GM19328 (cell line): ENCODE measurements at regions not wholly inside any gene's neighbourhood (a gene's known extent, or its start where the extent isn't known, plus 50 kb on each side); places are given as distances from the start of the nearest gene placed in this dataset.

ENCODE experiments used
- ATAC-seq: cut with Tn5 transposase; IDR thresholded peaks from one replicate; pipeline ENCODE4 v1.9.1; 2021; ENCODE audit warnings: mild to moderate bottlenecking, moderate library complexity; ENCODE audit not compliant: unreplicated experiment

DNA sequence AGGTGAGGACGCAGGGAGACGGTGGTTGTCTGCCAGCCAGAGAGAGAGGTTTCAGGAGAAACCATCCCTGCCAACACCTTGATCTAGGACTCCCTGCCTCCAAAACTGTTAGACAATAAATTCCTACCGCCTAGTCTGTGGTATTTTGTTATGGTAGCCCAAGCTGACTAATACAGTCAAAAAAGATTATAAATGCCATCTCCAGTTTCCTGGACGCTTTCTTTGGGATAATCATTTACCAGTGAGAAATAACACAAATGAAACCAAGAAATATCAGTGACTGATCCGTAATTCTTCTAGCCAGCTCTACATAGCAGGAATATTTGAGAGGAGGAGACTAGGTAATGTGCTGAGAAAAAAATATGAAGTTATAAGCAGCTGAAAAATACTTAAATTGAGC is 707.8 kb upstream of the LMCD1 start:
- no peak for ATAC-seq

- no peak for ATAC-seq
Measured at GRCh38 chr3:7798276-7798675, 703.3 kb upstream of the LMCD1 start.

GRCh38 chr3:7800006-7800780 is 701.4 kb upstream of the LMCD1 start:
- ATAC-seq = no peak

- no peak for ATAC-seq
Measured at GRCh38 chr3:7812490-7812889, 689.1 kb upstream of the LMCD1 start.

DNA sequence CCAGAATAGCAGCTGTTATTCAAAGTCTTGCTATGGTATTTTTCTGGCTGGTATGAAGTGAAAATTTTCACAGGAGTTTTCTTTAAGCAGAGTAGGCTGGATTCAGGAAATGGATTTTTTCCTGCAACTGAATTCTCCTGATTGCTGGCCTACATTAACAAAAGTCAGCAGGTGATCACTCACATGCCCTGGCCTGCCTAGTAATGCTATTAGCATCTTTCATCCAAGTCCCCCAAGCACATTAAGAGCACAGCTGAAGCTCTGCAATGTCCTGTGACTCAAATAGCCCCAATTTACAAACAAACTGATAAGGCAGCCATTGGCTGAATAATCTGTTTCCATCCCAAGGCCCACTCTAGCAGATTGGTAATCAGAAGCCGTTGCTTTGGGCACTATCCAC is 688.3 kb upstream of the LMCD1 start:
- no peak for ATAC-seq

- ATAC-seq = no peak
Measured at GRCh38 chr3:7817239-7817638, 684.4 kb upstream of the LMCD1 start.

- no peak for ATAC-seq
Measured at GRCh38 chr3:7820969-7821368, 680.7 kb upstream of the LMCD1 start.

GRCh38 chr3:7821858-7822257 is 679.8 kb upstream of the LMCD1 start:
- no peak for ATAC-seq

GRCh38 chr3:7841451-7841850 is 660.2 kb upstream of the LMCD1 start:
- no peak for ATAC-seq

DNA sequence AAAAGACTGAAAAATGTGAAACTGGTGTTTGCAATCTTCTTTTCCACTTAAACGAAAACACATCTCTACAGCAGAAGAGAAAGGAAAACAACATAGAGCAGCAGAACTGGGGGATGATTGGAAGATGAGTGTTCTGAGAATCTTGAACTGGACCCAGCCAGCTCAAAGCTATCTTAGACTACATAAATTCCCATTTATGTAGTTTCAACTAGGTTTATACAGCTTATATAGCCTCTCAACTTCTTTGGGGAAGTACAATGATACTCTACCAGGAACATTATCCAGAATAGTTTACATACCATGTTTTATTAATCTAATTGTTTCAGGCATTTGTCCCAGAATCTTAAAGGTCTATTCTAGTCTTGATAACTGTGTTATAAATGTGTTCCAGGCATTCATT is 658.2 kb upstream of the LMCD1 start:
- ATAC-seq = no peak

DNA sequence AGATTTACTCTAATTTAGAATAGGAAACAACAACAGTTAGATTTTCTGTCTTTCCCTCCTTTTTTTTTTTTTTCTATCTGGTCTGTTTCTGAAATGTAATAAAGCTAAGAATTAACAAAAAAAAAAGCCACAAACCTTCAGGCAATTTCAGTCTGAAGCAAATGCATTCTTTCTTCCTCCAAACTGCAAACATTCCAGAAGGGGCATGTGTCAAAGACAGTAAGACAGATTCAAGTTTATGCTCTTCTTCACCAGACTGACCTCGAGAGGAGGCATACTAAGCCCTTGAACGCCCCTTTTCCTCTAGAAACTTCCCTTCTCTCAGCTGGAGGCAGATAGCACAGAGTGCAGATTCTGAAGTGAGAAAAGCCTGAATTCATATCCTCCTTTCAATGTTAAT is 654.6 kb upstream of the LMCD1 start:
- no peak for ATAC-seq

DNA sequence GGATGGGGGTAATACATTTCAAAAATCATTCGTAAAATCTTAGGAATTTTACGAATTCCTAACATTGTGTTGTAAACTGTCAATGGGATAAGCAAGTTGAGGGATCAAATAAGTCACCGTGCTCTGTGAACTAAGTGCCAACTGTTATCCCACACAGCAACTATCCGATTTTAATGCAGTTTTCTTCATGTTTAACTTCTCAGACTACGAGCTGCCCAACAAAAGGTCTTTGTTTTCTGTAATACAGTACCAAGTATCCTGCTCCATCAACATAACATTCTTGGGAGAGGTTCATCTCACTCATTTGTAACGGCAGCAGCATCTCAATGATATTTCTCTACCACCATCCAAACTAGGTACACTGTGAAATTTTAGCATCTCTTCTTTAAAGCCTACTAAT is 654.1 kb upstream of the LMCD1 start:
- ATAC-seq = no peak

DNA sequence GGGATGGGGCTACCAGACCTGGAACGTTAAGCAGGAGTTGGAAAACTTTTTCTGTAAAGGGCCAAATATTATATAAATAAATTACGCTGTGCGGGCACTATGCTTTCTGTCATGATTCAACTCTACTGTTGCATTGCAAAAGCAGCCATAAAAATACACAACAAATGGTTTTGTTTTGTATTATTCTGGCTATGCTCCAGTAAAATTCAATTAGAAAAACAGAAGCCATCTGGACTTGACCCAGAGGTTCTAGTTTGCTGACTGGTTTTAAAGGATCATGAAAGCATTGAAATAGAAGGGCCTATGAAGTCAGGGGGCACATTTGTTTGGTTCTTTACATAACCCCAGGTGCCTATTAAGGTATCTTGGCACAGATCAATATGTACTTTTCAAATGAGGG is 647.4 kb upstream of the LMCD1 start:
- no peak for ATAC-seq

DNA sequence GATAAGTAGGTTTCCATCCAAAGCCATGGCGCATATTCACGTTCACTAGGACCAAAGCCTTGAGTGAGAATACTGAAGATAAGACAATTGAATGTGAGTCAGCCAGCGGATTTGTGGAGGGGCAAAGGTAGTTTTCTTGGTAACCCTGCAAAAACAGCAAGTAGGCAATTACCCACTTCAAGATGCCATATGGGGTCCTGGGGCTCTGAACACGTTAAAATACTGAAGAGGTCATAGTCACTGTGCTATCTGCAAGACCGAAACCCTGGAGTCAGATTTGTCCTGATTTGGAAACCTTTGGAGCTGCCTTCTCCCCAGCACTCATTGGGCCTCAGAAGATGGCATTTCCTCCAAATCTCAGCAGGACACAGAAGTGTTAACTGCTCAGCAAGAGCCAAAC is 646.9 kb upstream of the LMCD1 start:
- ATAC-seq = no peak

- no peak for ATAC-seq
Measured at GRCh38 chr3:7865611-7866010, 636.0 kb upstream of the LMCD1 start.

DNA sequence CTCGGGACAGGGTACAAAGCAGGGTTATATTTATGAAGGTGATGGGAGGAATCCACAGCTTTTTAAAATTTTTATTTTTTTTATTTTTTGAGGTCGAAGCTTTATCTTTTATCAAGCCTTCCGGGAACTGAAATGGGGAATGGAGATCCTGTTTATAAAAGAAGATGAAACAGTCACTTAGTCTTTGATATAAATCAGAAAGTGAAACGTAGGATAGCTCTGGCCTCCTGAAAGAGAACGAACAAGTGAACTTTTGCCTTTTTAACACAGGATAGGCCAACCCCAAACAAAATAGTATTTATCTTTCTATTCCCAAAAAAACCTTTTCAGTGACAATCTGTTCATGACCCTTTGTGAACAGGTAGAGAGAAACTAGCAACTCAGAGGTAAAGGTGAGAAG is 634.0 kb upstream of the LMCD1 start:
- no peak for ATAC-seq

- ATAC-seq = no peak
Measured at GRCh38 chr3:7871003-7871560, 630.5 kb upstream of the LMCD1 start.

DNA sequence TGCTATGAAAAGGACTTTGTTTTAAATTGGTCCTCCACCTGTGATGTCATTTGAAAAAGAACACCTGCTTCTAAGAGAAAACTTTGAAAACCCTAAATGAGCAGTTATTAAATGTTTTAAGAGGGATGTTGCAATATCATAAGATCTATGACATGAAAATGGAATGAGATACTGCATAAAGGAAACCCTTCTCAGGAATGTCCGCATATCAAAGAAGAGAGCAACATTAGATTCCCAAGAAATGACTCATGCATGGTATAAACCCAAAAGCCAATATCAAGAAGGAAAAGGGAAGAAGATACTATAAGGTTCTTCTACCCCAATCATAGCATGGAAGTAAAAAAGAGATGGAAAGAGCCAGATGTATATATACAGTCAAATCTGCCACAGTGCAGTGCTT is 627.5 kb upstream of the LMCD1 start:
- no peak for ATAC-seq

- ATAC-seq = no peak
Measured at GRCh38 chr3:7875925-7876324, 625.7 kb upstream of the LMCD1 start.

GRCh38 chr3:7876741-7877297 is 624.8 kb upstream of the LMCD1 start:
- ATAC-seq = no peak

- no peak for ATAC-seq
Measured at GRCh38 chr3:7877312-7877711, 624.3 kb upstream of the LMCD1 start.

- no peak for ATAC-seq
Measured at GRCh38 chr3:7879572-7879971, 622.1 kb upstream of the LMCD1 start.

DNA sequence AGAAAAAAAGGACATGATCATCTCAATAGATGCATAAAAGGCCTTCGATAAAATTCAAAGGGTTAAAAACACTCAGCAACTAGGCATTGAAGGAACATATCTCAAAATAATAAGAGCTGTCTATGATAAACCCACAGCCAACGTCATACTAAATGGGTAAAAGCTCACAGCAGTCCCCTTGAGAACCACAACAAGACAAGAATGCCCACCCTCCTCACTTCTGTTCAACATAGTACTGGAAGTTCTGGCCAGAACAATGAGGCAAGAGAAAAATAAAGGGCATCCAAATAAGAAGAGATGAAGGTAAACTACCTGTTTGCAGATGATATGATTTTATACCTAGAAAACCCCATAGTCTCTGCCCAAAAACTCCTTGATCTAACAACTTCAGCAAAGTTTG is 619.7 kb upstream of the LMCD1 start:
- no peak for ATAC-seq
